Stimulated activated CD4-positive, alpha-beta T cell treated with anti-CD3 and anti-CD28 coated beads, Interleukin-15, amount 100 ng/mL, for 24 hours (primary cell): ENCODE measurements at regions not wholly inside any gene's neighbourhood (a gene's known extent, or its start where the extent isn't known, plus 50 kb on each side); places are given as distances from the start of the nearest gene placed in this dataset.

Source experiments
- DNase-seq: peaks from one replicate; pipeline ENCODE4 v3.0.0-alpha.2; 2020

DNA sequence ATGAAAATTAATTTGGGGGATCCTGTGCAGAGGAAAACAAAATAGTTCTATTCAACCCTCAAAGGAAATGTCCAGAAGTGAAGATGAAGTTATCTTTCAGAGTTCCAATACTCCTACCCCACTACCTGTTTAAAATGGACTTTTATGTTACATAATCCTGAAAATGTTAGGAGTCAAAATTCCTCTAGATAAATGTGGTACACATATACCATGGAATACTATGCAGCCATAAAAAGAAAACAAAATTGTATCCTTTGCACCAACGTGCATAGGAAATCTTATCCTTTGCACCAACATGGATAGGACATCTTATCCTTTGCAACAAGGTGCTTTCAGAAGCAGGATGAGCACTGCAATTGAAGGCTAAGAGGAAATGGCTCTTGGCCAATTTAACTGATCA, 245.2 kb downstream of the LTN1 start:
- no peak for DNase-seq

DNA sequence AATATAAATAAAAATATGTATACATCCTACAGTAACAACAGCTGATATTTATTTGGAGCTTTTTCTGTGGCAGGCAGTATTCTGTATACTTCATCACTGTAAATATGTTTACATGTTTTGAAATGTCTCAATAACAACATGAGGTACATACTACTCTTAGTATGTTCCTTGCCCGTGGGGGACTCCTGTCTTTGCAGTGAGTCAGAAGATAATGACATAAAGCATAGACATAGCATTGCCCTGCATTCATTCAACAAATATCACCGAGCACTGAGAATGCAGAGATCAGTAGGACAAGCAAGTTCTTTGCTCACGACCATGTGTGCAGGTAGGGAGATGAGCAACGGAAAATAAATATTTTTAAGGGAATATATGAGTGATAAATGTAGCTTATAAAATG, 246.5 kb downstream of the LTN1 start:
- DNase-seq, result no peak

DNA sequence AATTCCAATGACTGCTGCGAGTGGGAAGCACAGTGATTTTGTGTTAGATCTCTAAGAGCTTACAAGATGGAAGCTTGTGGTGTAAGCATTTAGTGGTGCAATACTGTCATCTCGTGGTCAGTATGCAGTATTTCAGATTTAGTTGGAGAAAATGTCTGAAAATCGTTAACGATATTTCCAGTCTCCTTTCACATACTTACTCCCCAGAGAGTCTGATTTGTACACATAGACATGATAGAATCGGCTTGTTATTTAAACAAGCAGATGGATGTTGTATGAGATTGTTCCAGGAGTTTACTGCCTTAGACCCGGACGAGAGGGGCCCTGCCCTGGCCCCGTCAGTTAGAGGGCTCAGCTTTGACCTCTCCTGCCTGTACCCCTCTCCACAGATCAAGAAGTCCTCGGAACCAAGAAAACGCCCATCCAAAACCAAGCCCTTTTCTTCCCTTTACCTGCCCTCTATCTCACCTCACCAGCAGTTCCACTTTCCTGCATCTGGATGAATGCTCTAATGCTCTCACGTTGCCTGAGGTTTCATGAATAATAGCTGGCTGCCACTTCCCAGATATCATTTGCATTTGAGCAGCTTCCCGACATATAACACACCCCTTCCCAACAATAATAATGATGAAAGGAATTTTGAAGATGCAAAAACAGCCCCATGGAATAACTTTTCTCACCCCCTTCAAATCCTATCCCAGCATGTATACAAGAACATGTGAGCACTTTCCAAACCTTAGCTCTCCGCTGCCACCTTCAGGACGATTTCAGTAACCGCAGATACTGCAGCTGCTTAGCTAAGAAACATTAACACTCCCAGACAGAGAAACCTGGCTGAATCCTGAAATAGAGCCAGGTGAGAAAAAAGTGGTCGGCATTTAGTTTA, 247.3 kb downstream of the LTN1 start:
- DNase-seq, result peak; percentile 81

DNA sequence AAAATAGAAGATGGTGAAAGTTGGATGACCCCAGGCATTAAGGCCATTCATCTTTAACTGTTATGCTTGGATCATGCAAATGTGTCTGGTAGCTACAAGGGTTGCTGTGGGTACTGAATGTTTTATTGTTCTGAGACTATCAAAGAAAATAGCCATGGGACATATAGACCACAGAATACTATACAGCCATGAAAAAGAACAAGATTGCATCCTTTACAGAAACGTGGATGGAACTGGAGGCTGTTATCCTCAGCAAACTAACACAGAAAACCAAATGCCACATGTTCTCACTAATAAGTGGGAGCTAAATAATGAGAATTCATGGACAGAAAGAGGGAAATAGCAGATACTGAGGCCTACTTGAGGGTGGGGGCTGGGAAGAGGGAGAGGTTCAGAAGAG, 249.0 kb downstream of the LTN1 start:
- no peak for DNase-seq

DNA sequence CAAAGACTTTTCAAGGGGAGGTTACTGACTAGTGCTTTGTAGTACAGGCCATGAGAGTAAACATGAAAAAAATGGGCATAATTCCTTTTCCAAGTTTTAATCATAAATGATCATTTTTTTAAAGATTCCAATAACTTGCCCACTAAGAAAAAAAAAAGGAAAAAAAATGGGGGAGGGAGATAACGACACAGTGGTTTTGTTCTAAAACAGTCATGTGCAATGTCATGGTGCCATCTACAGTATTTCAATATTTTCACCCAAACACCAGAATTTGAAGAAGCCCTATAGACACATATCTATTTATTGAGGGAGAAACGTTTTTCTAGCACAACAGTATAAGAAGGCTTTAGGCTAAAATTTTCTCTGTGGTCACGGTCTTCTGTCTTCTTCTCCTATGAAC, 250.2 kb downstream of the LTN1 start:
- no peak for DNase-seq

DNA sequence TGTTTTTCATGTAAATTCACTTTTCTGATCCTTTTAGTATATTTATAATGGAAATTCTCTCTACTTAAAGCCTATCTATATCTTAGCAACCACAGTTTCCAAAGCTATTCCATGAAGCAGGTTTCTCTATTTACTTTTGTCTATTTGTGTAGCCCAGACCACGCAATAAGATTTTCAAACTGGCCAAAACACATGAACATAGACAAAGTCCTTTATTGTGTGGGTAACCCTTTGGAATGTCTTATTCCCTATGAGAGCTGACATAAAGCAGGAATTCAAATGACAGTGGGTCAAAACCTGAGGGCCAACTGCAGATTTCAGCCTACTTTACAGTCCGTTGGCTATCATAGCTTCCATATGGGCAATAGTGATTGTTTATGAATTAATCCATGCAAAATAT, 252.6 kb downstream of the LTN1 start:
- DNase-seq, result no peak

DNA sequence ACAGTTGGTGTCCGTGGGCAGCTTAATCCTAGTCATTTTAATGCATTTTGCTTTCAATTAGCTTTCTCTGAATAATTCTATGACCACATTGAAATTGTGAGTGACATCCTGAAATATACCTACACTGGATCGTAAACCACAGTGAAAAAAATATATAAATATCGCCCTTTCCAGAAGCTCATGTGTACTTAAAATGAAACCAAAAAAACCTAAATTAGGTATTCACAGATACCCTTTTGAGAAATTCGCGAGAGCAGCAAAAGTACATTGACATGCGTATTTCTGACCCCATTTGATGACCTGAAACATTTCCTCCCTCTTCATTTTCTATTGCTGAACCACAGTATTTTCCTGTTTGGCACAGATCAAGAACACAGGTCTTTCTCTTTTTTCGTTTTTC, 253.8 kb downstream of the LTN1 start:
- no peak for DNase-seq

DNA sequence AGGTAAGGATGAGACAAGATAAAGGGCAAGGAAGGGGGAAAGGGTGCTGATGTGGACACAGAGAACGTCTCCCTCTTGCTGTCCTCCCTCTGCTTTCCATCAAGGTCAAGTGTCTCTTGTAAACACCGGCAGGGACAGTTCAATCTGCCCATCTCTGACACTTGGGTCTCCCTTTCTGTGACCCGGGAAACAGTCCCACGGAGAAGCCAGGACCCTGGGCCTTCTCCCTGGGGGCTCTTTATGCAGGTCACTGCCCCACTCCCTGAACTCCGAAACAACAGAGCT, 254.3 kb downstream of the LTN1 start:
- DNase-seq, result no peak

DNA sequence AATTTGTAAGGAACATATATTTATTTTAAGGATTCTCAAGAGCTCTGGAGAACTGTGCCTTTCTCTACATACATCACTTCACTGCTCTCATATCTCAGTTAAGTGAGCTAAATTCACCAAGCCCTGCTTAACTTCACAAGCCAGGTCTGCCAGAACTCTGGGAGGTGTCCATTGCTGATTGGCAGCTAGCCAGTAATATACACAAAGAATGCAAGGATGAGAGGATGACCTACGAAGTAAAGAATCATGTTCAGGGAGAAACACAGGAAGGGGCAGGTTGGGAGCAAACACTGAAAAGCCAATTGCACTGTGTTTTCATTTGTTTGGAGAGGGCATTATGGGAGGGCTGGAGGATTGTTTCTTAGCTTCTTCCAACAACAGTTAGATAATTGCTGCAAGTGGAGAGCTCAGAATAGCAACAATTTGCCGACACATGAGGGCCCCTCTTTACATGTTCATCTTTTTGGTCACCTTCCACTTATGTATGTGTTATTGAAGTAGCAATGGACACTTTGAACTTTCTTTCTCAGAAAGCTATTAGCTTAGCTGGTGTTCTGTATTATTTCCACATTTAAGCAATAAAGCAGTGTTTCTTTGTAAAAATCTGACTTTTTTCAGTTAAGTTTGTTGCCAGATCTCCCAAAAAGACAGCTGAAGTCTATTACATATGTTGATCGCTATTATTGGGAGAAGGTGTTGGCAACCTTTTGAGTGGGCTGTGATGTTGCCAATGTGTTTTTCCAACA, 254.8 kb downstream of the LTN1 start:
- no peak for DNase-seq

DNA sequence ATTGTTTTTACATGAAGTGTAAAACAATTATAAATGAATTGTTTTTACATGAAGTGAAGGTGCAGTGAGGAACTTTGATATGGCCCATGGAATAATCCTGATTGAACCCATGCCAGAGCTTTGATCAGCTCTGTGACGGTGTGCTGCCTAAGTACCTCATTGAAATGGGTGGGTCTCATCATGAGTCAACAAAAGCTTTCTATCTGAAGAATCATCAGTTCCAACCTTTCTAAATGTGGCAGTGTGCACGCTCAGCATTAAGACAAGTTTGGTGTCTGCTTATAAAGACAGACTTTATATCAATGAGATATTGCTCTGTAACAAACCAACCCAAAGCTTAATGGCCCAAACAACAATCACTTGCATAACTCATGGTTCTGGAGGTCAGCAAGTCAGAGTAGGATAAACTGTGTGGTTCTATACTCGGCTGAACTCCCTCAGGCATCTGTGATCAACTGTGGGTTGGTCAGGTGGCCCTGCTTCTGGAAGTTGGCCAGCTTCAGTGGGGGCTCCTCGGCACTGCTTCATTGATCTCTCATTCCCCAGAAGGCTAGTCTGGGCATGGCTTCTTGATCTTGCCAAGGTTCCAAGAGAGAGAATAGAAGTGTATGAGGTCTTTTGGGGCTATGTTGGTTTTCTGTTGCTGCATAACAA, 258.0 kb downstream of the LTN1 start:
- DNase-seq, result no peak

DNA sequence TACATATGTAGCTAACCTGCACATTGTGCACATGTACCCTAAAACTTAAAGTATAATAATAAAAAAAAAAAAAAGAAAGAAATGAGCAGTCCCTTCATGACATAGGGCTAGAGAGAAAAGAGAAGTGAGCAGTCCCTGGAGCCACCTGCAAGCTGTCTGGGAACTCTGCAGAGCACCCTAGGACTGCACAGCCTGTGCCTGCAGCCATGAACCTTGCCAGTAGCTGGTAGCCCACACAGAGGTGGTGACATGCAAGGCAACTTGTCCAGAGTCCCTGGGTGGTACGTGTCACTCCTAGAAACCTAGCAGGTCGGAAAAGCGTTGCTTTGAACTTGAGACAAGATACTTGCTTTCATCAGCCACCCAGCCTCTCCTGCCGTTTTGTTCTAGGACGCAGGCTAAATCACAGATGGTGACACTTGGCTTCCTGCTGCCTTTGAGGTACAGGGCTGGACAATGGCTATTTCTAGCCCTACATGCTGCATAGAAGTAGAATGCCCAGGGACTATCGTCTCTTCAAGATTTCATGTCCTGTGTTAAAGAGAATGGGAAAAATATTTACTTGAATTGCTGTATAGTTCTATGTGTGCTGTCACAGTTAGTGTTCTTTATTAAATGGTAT, 260.9 kb downstream of the LTN1 start:
- DNase-seq, result no peak

DNA sequence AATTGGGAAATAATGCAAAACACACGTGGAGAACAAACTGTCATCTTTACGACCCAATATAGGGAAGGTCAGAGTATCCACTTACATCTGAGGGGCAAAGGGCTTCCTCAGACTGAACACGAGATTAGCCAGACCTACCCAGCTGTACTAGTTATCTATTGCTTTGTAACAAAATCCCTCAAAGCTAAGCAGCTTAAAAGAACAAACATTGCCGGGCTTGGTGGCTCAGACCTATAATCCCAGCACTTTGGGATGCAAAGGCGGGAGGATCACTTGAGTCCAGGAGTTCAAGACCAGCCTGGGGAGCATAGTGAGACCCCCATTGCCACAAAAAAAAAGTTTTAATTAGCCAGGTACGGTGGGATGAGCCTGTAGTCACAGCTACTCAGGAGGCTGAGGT, 262.8 kb downstream of the LTN1 start:
- DNase-seq, result no peak

DNA sequence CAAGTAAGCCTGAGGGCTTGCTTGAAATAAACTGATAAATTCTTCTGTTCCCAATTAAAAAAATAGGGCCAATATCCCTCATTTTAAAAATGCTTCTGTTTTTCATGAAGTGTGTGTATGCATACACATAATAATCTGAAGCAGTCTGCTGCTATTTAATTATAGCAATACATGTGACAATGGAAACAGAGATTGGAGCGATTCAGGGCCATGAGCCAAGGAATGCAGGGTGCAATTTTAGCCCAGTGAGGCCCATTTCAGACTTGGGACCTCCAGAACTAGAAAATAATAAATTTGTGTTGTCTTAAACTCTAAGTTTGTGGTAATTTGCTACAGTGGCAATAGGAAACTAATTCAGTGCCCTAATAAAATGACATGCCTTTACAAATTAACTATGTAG, 264.9 kb downstream of the LTN1 start:
- DNase-seq, result no peak

DNA sequence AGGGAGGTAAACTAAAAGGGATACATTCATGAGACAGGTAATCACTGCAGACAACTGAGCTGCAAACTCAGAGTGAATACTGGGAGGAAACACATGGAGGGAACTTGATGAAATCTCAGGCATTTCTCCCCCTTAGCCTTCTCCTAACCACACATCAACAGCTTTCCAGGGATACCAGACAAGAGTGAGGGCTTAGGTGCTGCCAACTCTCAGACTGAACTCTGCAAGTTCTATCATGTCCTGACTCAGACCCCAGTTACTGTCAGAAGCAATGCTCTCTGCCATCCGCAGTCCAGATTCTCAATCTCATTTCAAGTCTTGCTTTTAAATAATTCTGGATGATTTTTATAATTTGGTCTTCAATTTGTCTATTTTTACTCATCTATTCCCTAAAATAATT, 267.3 kb downstream of the LTN1 start:
- no peak for DNase-seq

DNA sequence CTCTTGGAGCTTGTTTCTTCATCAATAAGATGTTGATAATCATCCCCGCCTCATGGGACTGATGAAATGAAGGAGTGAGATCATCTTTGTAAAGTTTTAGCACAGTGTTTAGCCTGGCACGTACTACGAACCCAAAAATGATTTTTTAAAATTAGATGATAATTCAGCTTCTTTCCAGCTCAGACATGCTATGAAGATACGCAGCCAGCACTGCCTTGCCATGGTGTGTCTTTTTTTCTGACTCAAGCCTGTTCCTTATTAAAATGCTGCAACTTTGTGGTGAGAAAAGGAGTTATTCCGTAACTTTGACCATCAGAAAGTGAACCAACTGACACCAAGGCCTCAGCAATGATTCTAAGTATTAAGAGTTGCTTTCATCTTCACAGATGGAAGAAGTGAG, 269.0 kb downstream of the LTN1 start:
- no peak for DNase-seq

DNA sequence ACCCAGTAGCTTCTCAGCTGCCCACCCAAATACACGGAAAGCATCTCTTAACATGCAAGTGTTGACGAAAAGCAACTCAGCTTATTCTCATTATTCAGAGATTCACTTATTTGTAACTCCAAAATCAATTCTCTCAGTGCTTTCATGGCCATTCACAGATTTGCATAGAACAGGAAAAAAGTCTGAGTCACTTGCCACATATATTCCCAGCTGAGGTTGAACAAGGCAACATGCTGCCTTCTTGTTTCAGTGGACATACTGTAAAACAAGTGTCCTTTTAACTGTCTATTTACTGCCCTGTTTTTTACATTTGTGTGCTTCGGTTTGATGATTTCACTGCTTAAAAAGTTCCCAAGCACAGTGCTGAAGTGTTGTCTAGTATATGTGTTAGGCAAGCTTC, 273.0 kb downstream of the LTN1 start:
- DNase-seq, result no peak

DNA sequence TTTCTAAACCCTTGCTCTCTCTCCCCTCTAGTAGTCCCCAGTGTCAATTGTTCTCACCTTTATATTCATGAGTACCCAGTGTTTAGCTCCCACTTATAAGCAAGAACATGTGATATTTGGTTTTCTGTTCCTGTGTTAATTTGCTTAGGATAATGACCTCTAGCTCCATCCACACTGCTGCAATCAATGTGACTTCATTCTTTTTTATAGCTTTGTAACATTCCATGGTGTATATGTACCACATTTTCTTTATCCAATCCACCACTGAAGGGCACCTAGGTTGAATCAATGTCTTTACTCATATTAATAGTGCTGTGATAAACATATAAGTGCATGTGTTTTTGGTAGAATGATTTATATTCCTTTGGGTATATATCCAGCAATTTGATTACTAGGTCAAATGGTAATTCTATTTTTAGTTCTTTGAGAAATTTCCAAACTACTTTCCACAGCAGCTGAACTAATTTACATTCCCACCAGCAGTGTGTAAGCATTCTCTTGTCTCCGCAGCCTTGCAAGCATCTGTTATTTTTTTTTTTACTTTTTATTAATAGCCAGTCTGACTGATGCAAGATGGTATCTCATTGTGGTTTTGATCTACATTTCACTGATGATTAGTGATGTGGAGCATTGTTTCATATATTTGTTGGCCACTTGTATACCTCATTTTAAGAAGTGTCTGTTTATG, 277.8 kb downstream of the LTN1 start:
- DNase-seq, result no peak

DNA sequence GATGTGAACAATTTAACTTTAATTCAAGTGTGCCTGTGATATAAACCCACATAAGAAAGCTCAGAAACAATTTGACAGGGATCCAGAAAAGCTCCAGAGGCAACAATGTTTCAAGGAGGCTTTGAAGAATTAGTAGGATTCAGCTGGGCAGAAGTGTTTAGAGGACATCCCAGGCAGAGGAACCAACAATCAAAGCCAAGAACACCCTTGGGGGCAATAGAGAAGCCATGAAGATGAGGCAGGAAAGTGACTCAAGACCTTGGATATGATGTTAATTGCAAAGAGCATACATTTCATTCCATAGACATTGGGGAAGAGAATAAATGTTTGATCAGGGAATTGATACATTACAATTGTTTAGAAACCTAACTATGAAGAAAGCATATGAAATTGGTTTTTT, 280.3 kb downstream of the LTN1 start:
- DNase-seq, result no peak

DNA sequence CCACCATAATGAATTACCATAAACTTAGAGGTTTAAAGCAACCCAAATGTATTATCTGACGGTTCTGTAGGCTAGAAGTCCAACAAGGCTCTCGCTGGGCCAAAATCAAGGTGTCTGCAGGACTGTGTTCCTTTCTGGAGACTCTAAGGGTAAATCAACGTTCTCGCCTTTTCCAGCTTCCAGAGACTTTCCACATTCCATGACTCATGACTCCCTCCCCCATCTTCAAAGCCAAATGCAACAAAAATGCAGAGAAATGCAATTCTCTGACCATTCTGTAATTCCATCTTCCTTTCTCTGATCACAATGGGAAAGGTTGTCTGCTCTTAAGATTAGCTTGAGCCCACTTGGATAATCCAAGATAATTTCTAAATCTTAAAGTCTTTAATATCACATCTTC, 287.1 kb downstream of the LTN1 start:
- no peak for DNase-seq

DNA sequence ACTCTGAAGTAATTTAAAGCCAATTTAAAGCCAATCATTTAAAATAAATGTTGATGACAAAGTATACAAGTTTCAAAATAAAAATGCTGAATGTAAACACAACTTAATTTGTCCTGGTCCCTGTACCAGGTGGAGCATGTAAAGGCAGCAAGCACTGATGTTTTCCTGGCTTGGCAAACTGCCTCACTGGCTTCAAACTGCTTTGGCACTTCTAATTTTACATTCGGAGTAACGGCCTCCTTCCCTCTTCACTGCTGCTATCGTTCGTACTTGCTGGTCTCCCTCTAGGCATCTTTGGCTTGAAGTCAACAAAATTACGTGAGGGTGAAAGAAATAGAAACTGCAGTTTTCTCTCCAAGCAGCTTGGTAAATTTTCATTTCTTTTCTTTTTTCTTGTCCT, 287.9 kb downstream of the LTN1 start:
- DNase-seq, result no peak

DNA sequence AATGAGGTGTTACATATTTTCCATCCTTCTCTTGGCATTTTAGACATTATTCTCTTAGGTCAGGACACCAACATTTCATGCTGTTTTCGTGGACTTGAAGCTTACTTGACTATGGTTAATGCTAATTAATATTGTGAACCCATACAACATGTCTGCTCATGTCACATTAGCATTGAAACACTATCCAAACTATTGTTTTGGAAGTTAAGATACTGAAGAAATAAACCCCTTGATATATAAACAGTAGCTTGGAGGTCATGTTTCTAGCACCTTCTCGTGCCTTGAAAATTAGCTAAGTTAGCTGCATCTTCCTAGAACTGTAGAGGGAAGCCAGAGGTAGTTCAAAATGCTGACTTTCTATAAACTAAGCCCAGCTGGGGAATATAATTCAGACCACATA, 288.8 kb downstream of the LTN1 start:
- no peak for DNase-seq

DNA sequence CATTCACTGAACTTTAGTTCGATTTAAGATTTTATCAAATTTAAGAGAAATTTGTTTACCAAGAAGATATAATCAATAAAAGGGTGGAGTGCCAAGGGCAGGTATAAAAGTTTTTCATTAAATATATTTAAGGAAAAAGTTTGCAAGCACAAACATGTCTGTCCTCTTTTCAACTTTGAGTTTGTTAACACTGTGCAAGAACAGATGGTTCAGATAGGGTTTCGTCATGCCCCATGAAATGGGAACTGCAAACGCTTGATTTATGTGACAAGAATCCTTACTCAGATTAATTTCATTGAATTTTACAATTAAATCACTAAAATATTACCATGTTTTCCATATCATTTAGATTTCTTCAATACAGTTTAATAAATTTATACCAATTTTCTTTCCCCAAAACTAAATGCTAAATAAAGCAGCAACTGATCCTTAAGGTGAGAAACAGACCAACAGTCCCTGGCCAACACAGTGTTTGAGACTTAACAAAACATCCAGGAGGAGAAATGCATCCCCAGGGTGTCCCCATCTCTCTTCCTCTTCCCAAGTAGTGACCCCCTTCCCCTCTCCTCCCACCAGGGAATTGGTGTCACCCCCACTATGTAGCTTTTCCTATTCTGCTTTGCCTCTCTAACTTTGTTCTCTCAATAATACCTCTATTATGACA, 292.9 kb downstream of the LTN1 start:
- no peak for DNase-seq

DNA sequence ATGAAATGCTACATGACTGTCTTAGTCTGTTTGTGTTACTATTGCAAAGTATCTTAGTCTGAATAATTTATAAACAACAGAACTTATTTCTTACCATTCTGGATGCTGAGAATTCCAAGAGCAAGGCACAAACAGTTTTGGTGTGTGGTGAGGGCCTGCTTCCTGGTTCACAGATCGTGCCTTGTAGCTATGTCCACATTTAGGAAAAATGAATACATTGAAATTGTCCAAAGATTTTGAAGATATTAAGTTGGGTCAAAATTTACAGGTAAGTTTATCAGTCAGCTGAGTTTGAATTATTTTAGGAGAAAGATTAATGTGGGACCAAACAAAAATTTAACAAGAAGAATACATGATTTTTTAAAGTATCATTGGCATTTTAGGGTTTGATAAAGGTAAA, 293.5 kb downstream of the LTN1 start:
- no peak for DNase-seq
